Right ventricle myocardium inferior (tissue), 1 donor: ENCODE measurements at regions not wholly inside any gene's neighbourhood (a gene's known extent, or its start where the extent isn't known, plus 50 kb on each side); places are given as distances from the start of the nearest gene placed in this dataset.
A peak's percentile ranks its signal among the peaks of the same experiment; 100 is the strongest.
"Not testable (repeated sequence)": the region's sequence is repeated elsewhere in the genome, so short reads cannot be mapped to it uniquely, and the experiment has no call there.

ENCODE experiments used
- ATAC-seq: fragments of 200-7000 bp; cut with Tn5 transposase; one replicate; pipeline ENCODE4 v1.9.1; 2020; ENCODE audit warnings: mild to moderate bottlenecking, moderate library complexity
- DNase-seq: peaks from one replicate; pipeline ENCODE4 v3.0.0; 2021; ENCODE audit errors: missing footprints
- intact Hi-C: fragments of 100-400 bp; cut with DNase I; formaldehyde crosslinking; loops from one replicate; pipeline ENCODE4 v1.11.0; 2022
- donor health status: DM: no; HTN: yes; CAD: no; lungs with severe emphysema.

DNA sequence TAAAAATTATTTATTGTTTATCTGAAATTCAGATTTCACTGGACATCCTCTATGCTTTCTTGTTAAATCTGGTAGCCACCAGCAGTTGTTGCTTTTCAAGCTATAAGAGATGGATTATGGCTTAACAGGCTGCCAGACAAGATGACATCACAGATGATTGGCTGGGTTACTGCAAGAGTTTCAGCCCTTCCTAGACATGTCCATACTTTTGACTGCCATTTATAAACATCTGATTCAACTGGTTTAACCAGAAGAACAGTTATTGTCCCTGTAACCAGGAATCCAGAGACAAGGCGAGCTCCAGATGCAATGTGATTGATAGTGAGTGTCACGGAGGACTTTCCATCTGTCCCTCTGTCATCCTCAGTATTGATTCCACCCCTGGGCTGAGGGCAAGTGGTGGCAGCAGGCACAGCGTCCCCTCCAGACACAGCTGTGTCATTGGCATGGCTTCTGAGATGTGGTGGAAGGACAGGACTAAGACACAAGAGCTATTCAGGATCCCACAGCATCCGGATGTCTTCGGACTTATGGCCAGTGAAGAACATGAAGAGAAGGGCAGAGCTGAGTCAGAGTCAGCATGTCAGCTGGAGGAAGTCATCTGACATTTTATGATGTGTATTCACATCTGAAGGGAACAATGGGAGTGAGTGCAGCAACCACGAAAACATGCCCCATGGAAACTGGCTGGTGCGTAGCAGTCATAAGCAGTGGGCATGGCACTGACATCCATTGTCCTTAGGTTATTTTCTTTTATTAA is 284.5 kb upstream of the CDYL start:
- DNase-seq (no peak), ATAC-seq (no peak)
- intact Hi-C loops: no loop called here

DNA sequence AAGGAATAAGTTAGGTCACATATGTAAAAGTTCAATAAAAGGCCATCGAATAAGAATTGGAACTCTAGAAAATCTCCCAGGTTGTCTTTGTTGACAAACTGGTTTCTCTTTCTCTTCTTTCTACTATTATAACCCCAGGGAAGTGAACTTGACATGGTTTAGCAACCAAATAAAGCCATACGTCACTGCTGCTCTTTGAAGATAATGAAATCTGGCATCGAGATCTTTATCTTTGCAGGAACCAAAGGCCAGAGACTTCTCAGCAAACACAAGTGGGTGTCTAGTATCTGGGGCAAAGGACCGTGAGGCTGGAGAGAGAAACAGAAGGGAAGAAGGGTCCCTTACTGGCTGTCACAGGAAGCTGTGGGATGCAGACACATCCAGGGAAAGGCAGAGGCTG is 286.7 kb upstream of the CDYL start:
- no peak for DNase-seq
- ATAC-seq: no peak
- intact Hi-C loops: no loop called here

DNA sequence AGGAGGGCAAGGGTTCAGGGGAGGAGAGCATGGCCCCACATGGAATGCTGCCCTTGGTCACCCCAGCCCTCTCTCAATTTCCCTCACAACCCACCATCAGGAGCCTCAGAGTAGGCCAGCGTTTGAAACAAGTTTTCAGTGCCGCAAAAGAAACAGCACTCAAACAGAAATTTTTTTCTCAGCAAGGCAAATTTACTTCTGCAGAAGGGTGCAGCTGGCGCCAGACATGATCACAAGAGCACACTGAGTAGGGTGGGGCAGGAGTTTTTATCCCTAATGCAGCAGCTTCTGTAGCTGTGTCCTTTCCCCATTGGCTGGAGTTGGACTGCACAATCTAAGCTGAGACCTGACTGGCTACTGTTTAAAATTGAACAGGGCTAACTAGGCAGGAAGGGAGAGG is 287.8 kb upstream of the CDYL start:
- intact Hi-C loops: no loop called here

DNA sequence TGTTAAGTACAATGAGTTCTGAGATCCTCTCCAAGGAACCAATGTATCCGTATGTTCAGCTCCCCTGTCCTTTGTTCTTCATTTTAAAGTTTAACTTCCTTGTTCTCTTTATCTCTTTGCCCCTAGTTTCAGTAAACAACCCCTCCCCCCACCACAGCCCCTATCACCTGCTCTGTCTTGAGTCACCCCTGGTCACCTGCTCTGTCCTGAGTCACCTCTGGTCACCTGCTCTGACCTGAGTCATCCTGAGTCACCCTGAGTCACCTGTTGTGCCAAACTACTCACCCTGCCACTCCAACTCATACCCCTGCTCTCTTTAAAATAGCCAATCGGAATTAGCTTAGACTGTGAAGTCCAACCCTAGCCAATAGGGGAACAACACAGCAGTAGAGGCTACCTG is 288.7 kb upstream of the CDYL start:
- DNase-seq: no peak
- no peak for ATAC-seq
- intact Hi-C loops: no loop called here

More for the DNA sequence above, 287.8 kb upstream of the CDYL start:
- ATAC-seq (no peak), DNase-seq (no peak)

DNA sequence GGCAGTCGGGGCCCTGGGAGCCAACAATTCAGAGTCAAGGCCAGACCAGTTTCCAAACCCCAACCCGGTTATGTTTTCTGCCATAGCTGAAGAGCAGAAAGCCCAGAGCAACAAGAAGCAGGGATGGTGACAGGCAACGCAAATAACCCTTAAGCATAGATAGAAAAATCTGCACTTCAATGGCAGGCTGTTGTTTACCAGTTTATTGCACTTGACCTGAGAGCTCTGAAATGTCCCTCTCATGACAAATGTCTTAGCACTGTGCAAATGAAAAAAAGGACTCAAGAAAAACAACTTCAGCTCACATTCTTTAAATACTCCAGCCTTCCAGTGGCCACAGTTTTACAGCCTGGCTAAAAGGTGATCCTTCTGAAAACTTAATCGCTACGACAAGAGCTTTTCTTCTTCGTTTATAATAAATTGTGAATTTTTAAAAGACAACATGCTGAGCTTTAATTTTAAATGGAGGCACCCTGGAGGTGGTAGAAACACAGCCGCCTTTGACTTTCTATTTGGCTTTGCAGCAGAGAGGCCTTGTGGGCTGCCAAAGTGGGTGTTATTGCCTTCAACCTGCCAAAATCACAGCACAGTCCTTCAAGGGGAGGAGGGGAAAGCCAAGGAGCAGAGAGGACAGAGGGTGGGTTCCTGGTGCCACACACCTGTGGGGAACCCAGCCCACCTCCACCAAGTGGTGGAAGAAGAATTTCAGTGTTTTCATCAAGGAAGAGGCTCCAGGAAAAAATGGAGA is 289.5 kb upstream of the CDYL start:
- DNase-seq: no peak
- intact Hi-C loops: no loop called here
- no peak for ATAC-seq

DNA sequence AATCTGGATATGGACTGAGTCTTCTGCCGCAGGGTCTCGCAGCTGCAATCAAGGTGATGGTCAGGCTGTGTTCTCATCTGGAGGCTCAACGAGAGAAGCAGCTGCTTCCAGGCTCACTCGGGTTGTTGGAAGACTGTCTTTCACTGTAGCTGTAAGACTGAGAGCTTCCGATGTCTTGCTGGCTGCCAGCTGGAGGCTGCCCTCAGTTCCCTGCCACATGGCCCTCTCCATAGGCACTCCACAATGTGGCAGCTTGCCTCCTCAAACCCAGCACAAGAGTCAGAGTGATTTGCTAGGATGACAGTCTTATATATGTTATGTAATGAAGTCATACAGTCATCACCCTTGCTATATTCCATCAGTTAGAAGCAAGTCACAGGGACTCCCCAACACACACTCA is 290.5 kb upstream of the CDYL start:
- DNase-seq: no peak
- intact Hi-C loops: no loop called here
- ATAC-seq: no peak

DNA sequence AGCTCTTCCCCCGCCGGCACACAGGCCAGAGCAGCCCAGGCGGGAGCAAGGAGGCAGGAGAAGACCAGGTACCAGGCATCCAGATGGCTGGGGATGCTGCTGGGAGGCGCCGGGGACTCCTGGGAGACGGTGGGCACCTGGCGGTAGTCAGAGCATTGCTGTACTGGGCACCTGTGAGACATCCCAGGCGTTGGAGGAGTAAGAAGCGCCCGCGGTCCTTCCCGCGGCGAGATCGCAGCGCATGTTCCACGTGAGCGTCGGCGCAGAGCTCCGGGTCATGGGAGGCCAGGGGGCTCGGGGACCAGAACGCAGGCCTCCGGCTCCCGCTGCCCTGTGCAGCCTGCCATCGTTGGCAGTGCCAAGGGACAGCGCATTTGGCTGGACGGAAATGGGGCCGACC is 293.7 kb upstream of the CDYL start:
- intact Hi-C loops: no loop called here
- no peak for DNase-seq
- no peak for ATAC-seq

DNA sequence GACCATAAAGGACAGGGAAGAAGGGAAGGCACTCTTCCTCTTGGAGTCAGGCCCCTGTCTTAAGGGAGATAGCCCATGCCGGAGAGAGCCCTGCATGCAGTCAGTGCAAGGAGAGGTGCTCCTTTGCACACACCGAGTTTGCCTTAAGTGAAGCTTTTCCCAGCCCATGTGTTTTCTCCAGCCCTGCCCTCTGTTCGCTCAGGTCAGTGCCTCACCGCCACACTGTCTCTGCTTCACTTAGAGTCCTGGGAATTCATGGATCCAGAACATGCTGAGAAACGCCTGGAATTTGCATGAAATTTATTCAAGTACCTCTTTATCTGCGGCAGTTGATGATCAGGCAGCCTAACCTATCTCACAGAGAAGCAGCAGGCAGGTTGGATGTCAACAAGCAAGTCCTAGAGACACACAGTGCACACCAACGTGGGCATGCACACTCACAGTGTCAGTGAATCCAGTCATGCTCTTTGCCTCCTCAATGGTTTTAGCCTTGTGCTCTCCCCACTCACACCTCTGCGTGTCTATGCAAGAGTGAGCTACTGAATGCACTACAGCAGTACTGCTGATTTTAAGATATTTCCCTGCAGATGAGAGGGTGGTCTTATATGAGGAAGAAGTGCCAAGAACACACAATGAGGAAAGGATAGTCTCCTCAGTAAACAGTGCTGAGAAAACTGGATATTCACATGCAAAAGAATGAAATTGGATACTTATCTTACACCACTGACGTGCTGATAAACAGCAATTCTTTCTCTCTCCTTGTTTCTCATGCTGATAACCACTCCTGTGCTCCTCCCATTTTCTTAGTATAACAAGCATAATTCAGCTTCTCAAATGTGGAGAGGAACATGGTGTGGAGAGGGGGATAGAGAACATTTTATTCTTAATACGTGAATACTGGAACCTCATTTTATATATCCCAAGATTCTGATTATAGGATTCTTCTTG is 295.1 kb upstream of the CDYL start:
- DNase-seq (no peak), ATAC-seq (no peak)
- intact Hi-C loops: no loop called here

DNA sequence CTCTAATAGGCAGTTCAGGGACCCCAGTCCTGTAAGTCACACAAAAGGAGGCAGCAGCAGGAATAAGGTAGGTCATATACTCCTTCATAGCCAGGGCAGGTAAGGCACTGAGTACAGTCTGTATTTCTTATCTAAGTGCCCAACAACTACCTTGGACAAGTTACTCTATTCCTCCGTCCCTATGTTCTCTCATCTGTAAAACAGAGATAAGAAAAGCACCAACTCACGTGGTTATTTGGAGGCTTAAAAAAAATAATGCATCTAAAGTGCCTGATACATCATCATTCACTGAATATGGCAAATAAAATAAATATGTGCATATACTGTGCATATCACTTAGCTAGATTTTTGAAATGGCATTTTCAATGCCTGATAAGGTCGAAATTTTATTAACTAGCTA is 298.1 kb upstream of the CDYL start:
- intact Hi-C loops: loop anchor here (10.0 kb wide), 1 partner anchor 187 kb away; no protein-coding TSS in a partner anchor
- DNase-seq (no peak), ATAC-seq (no peak)

DNA sequence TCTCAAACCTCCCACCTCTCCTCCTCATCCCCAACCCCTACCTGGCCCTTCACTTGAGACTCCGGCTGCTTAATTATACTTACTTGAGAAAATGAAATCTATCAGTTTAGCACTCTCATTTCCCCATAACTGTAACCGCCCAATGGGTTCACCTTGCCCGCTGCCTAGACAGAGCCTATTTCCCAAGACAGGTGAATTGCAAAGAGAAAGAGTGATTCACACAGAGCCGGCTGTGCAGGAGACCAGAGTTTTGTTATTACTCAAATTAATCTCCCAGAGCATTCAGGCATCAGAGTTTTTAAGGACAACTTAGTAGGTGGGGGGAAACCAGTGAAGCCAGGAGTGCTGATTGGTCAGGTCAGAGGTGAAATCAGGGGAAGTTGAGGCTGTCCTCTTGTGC is 301.4 kb upstream of the CDYL start:
- intact Hi-C loops: loop anchor here (10.0 kb wide), 1 partner anchor 190 kb away; no protein-coding TSS in a partner anchor
- ATAC-seq (no peak), DNase-seq (no peak)

DNA sequence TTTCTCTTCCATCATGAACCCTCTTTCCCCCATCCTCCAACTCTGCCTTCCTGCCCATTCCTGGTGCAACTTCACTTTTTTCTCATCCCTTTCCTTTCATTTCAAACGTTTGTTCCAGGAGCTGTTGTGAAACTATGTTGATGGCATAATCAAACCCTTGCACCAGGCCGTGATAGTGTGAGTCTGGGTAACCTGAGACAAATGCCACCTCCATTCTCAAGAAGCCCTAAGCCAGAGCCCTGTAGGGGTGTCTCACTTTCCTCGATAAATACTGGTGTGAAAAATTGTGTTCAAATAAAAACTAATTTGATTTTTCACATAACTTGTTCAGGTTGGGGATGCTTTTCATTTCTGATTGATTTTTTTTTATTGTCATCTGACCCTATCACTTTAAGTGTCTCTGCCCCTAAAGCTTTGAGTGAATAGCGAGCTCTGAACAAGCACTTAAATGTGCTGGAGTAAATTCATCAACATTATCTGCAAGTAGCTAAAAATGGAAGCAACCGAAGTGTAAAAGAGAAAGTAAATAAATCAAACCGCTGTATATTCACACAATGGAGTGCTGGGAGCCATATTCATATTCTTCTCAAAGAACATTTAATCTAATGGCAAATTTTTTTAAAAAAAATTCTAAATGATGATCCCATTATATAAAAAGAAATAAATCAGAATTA is 303.1 kb upstream of the CDYL start:
- ATAC-seq: peak; percentile 54
- intact Hi-C loops: loop anchor here (10.0 kb wide), 1 partner anchor 192 kb away; no protein-coding TSS in a partner anchor
- DNase-seq: no peak

DNA sequence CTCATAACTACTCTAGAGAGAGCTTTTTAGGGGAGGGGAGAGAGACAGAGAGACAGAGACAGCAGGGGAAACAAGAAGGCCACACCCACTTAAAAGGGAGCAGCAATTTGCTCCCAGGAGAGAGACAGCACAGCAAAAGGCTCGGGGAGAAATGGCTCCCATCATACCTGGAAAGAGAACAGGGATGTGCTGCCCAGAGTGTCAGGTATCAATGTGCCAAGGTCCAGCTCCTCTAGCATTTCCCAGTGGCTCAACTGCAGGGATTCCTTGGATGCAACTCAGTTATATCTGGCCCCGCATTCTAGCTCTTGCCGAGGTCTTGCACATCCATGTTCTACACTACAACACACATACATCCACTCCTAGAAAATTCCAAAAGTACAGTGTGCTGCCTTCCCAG is 304.0 kb upstream of the CDYL start:
- DNase-seq (no peak), ATAC-seq (no peak)
- intact Hi-C loops: loop anchor here (10.0 kb wide), 1 partner anchor 193 kb away; no protein-coding TSS in a partner anchor

DNA sequence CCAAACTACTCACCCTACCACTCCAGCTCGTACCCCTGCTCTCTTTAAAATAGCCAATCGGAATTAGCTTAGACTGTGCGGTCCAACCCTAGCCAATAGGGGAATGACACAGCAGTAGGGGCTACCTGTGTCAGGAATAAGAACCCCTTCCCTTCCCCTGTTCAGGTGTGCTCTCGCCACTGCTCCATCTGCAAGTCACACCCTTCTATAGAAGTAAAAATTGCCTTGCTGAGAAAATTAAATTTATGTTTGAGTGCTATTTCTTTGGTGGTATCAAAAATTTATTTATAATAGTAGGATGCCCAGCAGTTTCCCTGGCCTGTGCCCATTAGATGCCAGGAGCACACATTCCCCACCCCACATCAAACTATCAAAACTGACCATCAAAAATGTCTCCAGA is 304.7 kb upstream of the CDYL start:
- intact Hi-C loops: loop anchor here (10.0 kb wide), 1 partner anchor 193 kb away; no protein-coding TSS in a partner anchor
- DNase-seq: not testable (repeated sequence)

DNA sequence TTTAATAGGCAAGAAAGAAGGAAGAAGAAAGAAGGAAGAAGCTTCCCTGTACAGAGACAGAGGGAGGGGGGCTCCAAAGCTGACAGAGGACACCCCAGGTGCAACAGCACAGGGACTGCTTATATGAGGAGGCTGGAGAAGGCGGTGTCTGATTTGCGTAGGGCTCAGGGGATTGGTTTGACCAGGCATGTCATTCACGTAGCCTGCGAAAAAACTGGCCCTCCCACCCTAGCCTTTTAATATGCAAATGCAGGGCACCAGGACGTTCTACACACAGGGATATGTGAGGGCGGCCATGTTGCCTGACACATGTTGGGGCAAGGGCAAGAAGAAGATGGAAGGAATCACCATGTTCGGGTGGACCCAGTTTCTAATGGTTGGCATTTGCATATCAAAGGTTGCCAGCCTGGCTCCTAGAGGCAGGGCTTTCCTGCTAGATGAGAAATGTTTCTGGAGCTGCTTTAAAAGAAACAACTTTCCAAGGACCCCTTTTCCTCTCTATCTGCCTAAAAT is 305.4 kb upstream of the CDYL start:
- ATAC-seq: no peak
- DNase-seq: no peak
- intact Hi-C loops: loop anchor here (10.0 kb wide), 1 partner anchor 194 kb away; no protein-coding TSS in a partner anchor

More for the DNA sequence above, 304.7 kb upstream of the CDYL start:
- ATAC-seq: not testable (repeated sequence)

DNA sequence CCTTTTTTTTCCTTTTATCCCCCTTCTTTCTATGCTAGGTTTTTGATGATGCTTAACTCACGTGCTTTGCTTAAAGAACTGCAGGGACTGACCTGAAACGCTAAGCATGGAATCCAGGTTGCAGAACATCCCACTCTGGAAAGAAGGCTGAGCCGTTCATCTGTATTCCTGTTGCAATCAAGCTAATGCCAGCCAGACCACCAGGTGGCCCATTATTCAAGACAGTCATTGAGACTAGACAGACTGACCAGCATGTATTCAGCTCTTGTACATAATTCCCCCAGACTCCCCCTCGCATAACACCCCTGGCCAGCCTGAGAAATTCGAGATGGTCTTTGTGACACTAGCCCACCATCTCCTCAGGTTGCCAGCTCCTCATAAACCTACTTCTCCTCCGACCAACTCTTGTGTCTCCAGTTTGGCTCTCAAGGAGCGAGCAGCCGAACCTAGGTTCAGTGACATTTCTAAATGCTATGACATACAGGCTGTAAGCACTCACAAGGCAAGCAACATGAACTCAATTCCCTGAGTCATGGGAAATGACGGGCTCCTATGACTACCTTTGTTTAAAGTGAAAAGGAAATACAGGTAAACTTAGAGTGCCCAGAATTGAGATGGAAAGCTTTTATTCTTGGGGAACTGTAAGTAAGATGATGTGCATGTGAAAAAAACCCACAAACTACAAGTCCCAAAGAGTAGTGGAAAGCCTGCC is 309.3 kb upstream of the CDYL start:
- no peak for DNase-seq
- intact Hi-C loops: loop anchor here (10.0 kb wide), 2 partner anchors 148 to 468 kb away; no protein-coding TSS in a partner anchor
- no peak for ATAC-seq

DNA sequence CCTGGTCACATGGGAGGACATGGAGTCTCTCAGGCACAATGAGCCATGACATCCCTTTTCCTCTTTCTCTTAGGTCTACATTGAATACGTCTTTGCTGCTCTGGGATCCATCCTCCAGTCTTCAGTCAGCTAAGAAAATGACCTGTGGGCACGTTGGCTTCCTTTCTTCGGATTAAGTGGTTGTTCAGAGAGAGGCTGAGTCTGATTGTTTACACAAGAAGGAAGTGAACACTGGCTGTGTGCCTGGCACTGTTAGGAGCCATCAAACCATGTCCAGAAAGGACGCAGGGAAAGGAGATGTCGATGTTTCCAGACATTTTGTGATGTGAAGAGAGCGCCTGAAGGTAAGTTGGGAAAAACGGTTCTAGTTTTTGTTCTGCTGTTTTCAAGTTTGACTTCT is 309.9 kb upstream of the CDYL start:
- ATAC-seq (no peak), DNase-seq (no peak)
- intact Hi-C loops: loop anchor here (10.0 kb wide), 2 partner anchors 149 to 469 kb away; no protein-coding TSS in a partner anchor

DNA sequence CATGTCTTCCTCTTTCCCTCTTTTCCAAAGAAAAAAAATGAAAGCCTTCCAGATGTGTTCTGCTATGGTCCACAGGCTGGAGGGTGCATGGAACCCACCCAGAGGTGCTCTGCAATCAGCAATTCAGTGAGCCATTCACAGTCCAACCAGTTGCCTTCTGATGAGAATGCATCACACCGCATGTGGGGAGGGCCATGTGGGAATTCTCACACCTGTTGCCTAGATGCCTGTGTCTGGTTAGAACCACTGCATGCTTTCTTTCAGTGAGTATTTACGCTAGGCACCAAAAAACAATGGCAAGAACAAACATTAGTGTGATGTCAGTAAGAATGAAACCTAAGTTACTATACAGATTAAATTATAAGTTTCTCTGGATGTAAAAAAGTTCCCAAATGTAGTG is 311.6 kb upstream of the CDYL start:
- intact Hi-C loops: loop anchor here (5.0 to 10.0 kb wide), 3 partner anchors 117 to 470 kb away; no protein-coding TSS in a partner anchor

More for the DNA sequence above, 311.6 kb upstream of the CDYL start:
- no peak for DNase-seq
- no peak for ATAC-seq
